SK-N-SH (cell line): ENCODE measurements at regions not wholly inside any gene's neighbourhood (a gene's known extent, or its start where the extent isn't known, plus 50 kb on each side); places are given as distances from the start of the nearest gene placed in this dataset.

Source experiments
- FOSL2 ChIP-seq: IDR thresholded peaks from 2 replicates; pipeline ENCODE4 v1.4.0; 2012; ENCODE audit warnings: low read depth, mild to moderate bottlenecking, moderate library complexity, borderline replicate concordance
- GATA2 ChIP-seq: sonication (generic); formaldehyde crosslinking; IDR thresholded peaks from 2 replicates; pipeline ENCODE4 v1.5.0; 2020; ENCODE audit warnings: mild to moderate bottlenecking, missing genetic modification reagents
- RXRA ChIP-seq: IDR thresholded peaks from 2 replicates; pipeline ENCODE4 v1.4.0; 2012; ENCODE audit warnings: low read depth, mild to moderate bottlenecking, borderline replicate concordance
- TF ChIP-seq, protein P1 (sequence below): fragments of 200-600 bp; sonication (generic); IDR thresholded peaks from 2 replicates; pipeline ENCODE4 v1.6.1; 2017; ENCODE audit warnings: antibody characterized with exemption, mild to moderate bottlenecking, moderate library complexity
- TF ChIP-seq, protein P2 (sequence below): IDR thresholded peaks from 2 replicates; pipeline ENCODE4; 2012
- TF ChIP-seq, protein P3 (sequence below): fragments of 150-350 bp; IDR thresholded peaks from 2 replicates; pipeline ENCODE4 v1.6.1; 2016; ENCODE audit warnings: mild to moderate bottlenecking, low read depth, low read length
- TF ChIP-seq, protein P4 (sequence below): IDR thresholded peaks from 2 replicates; pipeline ENCODE4 v1.6.1; 2012; ENCODE audit warnings: mild to moderate bottlenecking, low read depth, low read length, moderate library complexity

DNA sequence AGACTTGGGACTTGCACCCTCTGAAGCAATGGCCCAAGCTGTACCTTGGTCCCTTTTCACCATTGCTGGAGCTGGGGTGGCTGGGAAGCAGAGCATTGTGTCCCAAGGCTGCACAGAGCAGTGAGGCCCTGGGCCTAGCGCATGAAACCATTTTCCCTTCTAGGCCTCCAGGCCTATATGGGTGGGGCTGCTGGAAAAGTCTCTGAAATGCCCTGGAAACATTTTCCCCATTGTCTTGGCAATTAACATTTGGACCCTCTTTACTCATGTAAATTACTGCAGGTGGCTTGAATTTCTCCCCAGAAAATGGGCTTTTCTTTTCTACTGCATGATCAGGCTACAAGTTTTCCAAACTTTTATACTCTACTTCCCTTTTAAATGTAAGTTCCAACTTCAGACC lies 510.5 kb downstream of the SLITRK6 start:
- TF ChIP-seq, protein P1, sequence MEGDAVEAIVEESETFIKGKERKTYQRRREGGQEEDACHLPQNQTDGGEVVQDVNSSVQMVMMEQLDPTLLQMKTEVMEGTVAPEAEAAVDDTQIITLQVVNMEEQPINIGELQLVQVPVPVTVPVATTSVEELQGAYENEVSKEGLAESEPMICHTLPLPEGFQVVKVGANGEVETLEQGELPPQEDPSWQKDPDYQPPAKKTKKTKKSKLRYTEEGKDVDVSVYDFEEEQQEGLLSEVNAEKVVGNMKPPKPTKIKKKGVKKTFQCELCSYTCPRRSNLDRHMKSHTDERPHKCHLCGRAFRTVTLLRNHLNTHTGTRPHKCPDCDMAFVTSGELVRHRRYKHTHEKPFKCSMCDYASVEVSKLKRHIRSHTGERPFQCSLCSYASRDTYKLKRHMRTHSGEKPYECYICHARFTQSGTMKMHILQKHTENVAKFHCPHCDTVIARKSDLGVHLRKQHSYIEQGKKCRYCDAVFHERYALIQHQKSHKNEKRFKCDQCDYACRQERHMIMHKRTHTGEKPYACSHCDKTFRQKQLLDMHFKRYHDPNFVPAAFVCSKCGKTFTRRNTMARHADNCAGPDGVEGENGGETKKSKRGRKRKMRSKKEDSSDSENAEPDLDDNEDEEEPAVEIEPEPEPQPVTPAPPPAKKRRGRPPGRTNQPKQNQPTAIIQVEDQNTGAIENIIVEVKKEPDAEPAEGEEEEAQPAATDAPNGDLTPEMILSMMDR, result no peak
- TF ChIP-seq GATA2 (CRISPR knock-in tag) (no peak), RXRA (no peak), FOSL2 (no peak)
- TF ChIP-seq, protein P2, sequence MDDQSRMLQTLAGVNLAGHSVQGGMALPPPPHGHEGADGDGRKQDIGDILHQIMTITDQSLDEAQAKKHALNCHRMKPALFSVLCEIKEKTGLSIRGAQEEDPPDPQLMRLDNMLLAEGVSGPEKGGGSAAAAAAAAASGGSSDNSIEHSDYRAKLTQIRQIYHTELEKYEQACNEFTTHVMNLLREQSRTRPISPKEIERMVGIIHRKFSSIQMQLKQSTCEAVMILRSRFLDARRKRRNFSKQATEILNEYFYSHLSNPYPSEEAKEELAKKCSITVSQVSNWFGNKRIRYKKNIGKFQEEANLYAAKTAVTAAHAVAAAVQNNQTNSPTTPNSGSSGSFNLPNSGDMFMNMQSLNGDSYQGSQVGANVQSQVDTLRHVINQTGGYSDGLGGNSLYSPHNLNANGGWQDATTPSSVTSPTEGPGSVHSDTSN, result no peak
- TF ChIP-seq, protein P3, sequence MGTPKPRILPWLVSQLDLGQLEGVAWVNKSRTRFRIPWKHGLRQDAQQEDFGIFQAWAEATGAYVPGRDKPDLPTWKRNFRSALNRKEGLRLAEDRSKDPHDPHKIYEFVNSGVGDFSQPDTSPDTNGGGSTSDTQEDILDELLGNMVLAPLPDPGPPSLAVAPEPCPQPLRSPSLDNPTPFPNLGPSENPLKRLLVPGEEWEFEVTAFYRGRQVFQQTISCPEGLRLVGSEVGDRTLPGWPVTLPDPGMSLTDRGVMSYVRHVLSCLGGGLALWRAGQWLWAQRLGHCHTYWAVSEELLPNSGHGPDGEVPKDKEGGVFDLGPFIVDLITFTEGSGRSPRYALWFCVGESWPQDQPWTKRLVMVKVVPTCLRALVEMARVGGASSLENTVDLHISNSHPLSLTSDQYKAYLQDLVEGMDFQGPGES, result no peak
- TF ChIP-seq, protein P4, sequence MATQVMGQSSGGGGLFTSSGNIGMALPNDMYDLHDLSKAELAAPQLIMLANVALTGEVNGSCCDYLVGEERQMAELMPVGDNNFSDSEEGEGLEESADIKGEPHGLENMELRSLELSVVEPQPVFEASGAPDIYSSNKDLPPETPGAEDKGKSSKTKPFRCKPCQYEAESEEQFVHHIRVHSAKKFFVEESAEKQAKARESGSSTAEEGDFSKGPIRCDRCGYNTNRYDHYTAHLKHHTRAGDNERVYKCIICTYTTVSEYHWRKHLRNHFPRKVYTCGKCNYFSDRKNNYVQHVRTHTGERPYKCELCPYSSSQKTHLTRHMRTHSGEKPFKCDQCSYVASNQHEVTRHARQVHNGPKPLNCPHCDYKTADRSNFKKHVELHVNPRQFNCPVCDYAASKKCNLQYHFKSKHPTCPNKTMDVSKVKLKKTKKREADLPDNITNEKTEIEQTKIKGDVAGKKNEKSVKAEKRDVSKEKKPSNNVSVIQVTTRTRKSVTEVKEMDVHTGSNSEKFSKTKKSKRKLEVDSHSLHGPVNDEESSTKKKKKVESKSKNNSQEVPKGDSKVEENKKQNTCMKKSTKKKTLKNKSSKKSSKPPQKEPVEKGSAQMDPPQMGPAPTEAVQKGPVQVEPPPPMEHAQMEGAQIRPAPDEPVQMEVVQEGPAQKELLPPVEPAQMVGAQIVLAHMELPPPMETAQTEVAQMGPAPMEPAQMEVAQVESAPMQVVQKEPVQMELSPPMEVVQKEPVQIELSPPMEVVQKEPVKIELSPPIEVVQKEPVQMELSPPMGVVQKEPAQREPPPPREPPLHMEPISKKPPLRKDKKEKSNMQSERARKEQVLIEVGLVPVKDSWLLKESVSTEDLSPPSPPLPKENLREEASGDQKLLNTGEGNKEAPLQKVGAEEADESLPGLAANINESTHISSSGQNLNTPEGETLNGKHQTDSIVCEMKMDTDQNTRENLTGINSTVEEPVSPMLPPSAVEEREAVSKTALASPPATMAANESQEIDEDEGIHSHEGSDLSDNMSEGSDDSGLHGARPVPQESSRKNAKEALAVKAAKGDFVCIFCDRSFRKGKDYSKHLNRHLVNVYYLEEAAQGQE, result no peak
